Thoracic aorta (tissue), 2 donors: ENCODE measurements at regions not wholly inside any gene's neighbourhood (a gene's known extent, or its start where the extent isn't known, plus 50 kb on each side); places are given as distances from the start of the nearest gene placed in this dataset.

Source experiments
- ATAC-seq: fragments of 150-250 bp; one replicate; pipeline ENCODE4 v1.8.0; 2017; ENCODE audit warnings: low read depth; ENCODE audit not compliant: insufficient number of reproducible peaks, low FRiP score
- DNase-seq: peaks from one replicate; pipeline ENCODE4 v3.0.0-alpha.2; 2020; ENCODE audit warnings: low spot score
- H3K27ac ChIP-seq, 2 donors: fragments of 200-600 bp; sonication (generic); 1 replicate in 1 of 2; 2 replicates in 1 of 2; pipeline ENCODE4 v1.5.1; 2016; ENCODE audit warnings: mild to moderate bottlenecking in 2 of 2, moderate library complexity in 2 of 2
- H3K27me3 ChIP-seq: fragments of 200-600 bp; sonication (generic); replicated peaks from 2 replicates; pipeline ENCODE4 v1.6.0; 2016; ENCODE audit warnings: mild to moderate bottlenecking; ENCODE audit not compliant: insufficient read depth
- H3K36me3 ChIP-seq: fragments of 200-600 bp; sonication (generic); one replicate; pipeline ENCODE4 v1.5.1; 2016
- H3K4me1 ChIP-seq, 2 donors: fragments of 200-600 bp; sonication (generic); 1 replicate in 1 of 2; 2 replicates in 1 of 2; pipeline versions ENCODE4 v1.5.1 to v1.6.0; 2016; ENCODE audit warnings: low read depth in 2 of 2, mild to moderate bottlenecking in 1 of 2; ENCODE audit not compliant: control insufficient read depth in 1 of 2
- H3K4me3 ChIP-seq: fragments of 200-600 bp; sonication (generic); 2 replicates; pipeline ENCODE4 v1.5.1; 2016; ENCODE audit warnings: mild to moderate bottlenecking
- H3K9me3 ChIP-seq: fragments of 200-600 bp; sonication (generic); 2 replicates; pipeline ENCODE4 v1.5.1; 2016
- CTCF ChIP-seq: fragments of 200-600 bp; sonication (generic); IDR thresholded peaks from one replicate; pipeline ENCODE4 v1.5.1; 2019; ENCODE audit warnings: antibody characterized with exemption

GRCh38 chr6:968791-969190 is 275.9 kb upstream of the EXOC2 start:
- no peak for DNase-seq
- no peak overlapping the region for H3K4me3 ChIP-seq
- H3K36me3 ChIP-seq, result no peaks in the 10 kb centered on the region
- H3K9me3 ChIP-seq, result no peaks in the 10 kb centered on the region
- no peak for TF ChIP-seq CTCF
- no peak for ATAC-seq
- no peaks in the 10 kb centered on the region for H3K27me3 ChIP-seq
- no peak overlapping the region for H3K27ac ChIP-seq
- H3K4me1 ChIP-seq, result no peaks in the 10 kb centered on the region

GRCh38 chr6:967701-968100 is 274.8 kb upstream of the EXOC2 start:
- no peaks in the 10 kb centered on the region for H3K36me3 ChIP-seq
- no peak overlapping the region for H3K4me3 ChIP-seq
- no peaks in the 10 kb centered on the region for H3K9me3 ChIP-seq
- no peak overlapping the region for H3K27ac ChIP-seq
- DNase-seq (no peak), ATAC-seq (no peak)
- H3K4me1 ChIP-seq, result no peaks in the 10 kb centered on the region
- no peak for TF ChIP-seq CTCF
- no peaks in the 10 kb centered on the region for H3K27me3 ChIP-seq

GRCh38 chr6:965343-965742 is 272.4 kb upstream of the EXOC2 start:
- ATAC-seq, result no peak
- DNase-seq, result no peak
- Histone ChIP-seq H3K27me3 (no peaks in the 10 kb centered on the region), H3K4me1 (no peaks in the 10 kb centered on the region), H3K4me3 (no peak overlapping the region), H3K9me3 (no peaks in the 10 kb centered on the region), H3K27ac (no peak overlapping the region), H3K36me3 (no peaks in the 10 kb centered on the region)
- no peak for TF ChIP-seq CTCF

GRCh38 chr6:963456-963855 is 270.5 kb upstream of the EXOC2 start:
- Histone ChIP-seq H3K36me3 (no peaks in the 10 kb centered on the region), H3K27me3 (no peaks in the 10 kb centered on the region), H3K4me3 (no peak overlapping the region), H3K4me1 (no peaks in the 10 kb centered on the region), H3K27ac (no peak overlapping the region), H3K9me3 (no peaks in the 10 kb centered on the region)
- DNase-seq, result no peak
- no peak for ATAC-seq
- TF ChIP-seq CTCF, result no peak

- ATAC-seq, result no peak
- no peaks in the 10 kb centered on the region for H3K36me3 ChIP-seq
- H3K27ac ChIP-seq, result no peak overlapping the region
- no peak for TF ChIP-seq CTCF
- H3K4me1 ChIP-seq, result no peaks in the 10 kb centered on the region
- DNase-seq, result no peak
- H3K27me3 ChIP-seq, result no peaks in the 10 kb centered on the region
- H3K9me3 ChIP-seq, result no peaks in the 10 kb centered on the region
- H3K4me3 ChIP-seq, result no peak overlapping the region
Measured at GRCh38 chr6:961407-961960, 268.5 kb upstream of the EXOC2 start.
